ENCODE measurements at regions not wholly inside any gene's neighbourhood (a gene's known extent, or its start where the extent isn't known, plus 50 kb on each side); places are given as distances from the start of the nearest gene placed in this dataset.
"Not testable (repeated sequence)": the region's sequence is repeated elsewhere in the genome, so short reads cannot be mapped to it uniquely, and the experiment has no call there.

DNA sequence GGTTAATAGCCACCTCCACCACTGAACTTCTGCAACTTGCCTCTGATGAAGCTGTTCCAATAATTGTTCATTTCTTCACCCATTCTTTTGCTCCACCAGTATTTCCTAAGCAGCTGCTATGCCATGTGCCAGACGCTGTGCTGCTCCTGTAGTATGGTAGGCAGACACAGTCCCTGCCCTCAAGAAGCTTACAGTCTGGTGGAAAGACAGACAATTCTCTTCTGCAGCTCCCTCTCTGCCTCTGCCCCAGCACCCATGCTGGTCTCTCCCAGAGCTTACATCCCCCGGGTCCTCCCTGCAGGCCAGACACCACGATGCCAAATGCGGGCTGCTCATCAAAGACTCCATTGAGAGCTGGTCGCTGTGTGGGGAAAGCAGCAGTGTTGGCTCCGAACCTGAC is 111.6 kb upstream of the ESRRB start:
- DNase-seq (ENCODE audit: low spot score), result no peak

DNA sequence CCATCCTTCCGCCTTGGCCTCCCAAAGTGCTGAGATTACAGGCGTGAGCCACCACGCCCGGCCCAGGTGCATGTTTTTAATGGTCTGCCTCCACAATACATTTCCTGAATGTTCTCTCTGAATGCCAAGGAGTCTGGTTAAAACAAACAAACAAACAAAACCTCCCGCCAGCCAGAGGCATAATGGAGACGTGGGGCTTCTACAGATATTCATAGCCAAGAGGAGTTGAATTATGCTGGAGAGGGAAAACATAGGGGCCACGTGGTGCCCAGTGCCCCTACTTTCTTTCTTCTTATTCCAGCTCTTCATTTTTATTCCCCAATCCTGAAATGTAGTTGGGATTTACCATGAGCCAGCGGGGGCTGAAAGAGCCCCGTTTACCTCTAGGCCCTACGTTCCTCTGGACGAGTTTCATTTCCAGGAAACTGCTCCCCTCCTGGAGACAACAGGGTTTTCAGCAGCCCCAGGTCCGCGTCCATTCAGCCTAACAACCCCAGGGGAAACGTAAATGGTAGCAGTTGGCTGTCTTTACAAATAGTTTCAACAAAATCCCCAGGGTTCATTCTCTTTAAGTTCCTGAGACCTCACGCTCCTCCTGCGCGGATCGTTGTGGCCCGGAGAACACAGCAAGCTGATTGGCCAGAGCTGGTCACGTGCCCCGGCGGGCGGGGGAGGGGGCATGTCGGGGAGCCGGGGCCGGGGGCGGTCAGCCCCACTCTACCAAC is 108.5 kb upstream of the ESRRB start:
- no peak for DNase-seq (ENCODE audit: low spot score)

DNA sequence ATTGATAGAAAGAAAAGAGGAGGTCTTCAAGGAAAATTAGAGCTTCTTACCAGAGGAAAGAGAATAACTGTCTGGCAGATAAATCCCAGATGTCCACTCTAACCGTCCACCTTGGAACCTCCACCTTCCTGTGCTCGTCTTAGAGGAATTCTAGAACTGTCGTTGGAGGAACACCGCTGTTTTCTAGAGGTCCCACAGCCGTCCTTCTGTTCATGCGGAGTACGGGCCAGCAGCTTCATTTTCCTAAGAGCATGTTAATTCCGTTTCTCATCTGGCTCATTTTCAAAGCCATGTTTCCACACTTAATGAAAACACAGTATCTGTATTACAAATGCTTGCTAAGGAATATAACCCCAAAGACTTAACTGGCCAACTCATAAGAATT is 107.9 kb upstream of the ESRRB start:
- no peak for DNase-seq (ENCODE audit: low spot score)

DNA sequence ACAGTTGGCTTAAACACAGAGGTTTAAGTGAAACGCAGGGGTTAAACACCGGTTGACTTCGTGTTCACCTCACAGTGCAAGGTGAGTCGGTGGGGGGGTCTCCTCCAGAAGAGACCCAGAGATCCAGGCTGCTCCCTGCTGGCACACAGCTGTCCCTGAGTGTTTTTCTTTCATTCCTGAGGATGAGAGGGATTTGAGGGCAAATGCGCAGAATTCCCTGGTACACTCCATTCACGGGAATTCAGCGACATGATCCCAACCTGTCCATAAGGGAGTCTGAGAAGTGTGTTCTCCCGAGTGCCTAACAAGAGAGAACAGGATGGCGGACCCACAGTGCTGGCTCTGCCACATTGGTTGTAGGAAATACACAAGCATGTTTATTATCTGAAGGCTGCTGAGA is 107.2 kb upstream of the ESRRB start:
- no peak for DNase-seq (ENCODE audit: low spot score)

DNA sequence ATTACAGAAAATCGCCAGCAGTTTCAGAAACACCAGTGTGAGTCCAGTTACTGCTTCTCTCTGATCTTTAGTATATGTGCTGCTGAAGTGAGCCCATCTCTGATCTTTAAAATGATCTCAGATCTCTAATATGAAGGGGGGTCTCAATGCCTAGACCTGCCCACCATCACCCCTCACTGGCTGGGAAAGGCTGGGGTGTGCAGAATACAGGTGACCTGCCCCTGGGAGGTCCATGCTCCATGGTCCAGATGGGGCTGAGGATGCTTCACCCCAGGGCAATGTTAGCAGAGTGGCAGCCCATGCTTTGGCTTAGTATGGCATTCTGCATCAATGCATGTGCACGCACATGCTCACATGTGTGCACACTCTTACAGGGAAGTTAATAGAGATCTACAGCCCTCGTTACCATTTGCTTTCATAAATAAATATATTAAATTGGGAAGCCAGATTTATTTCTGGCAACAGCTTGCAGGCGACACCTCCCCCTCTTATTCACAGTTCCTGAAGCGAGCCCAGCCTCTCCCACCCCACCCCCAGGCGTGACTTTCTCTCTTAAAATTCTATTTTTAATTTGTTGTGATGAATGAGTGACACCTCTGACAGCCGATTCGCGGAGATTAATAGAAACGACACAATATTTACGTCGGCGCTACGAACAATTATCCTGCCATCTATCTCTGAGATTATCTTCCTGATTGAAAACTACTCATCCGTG is 104.7 kb upstream of the ESRRB start:
- DNase-seq (ENCODE audit: low spot score), result no peak

DNA sequence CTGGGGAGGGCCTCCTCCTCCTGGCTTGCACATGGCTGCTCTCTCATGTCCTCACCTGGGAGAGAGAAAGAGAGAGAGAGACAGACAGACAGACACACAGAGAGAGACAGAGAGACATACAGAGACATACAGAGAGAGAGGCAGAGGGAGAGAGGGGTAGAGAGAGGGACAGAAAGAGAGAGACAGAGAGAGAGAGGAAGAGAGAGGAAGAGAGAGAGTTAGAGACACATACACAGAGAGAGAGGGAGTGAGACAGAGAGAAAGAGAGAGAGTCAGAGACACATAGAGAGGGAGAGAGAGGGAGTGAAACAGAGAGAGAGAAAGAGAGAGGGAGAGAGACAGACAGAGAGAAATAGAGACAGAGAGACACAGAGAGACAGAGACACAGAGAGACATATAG is 103.6 kb upstream of the ESRRB start:
- DNase-seq (ENCODE audit: low spot score), result no peak

DNA sequence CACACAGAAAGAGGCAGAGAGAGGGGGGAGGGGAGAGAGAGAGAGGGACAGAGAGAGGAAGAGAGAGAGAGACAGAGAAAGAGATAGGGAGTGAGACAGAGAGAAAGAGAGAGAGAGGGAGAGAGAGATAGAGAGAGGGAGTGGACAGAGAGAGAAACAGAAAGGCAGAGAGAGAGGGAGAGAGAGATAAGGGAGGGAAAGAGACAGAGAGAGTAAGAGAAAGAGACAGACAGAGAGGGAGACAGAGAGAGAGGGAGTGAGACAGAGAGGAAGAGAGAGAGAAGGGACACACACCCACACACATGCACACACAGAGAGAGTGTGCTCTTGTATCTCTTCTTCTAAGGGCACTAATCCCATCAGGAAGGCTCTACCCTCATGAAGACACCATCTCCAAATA is 103.2 kb upstream of the ESRRB start:
- DNase-seq (ENCODE audit: low spot score), result no peak

DNA sequence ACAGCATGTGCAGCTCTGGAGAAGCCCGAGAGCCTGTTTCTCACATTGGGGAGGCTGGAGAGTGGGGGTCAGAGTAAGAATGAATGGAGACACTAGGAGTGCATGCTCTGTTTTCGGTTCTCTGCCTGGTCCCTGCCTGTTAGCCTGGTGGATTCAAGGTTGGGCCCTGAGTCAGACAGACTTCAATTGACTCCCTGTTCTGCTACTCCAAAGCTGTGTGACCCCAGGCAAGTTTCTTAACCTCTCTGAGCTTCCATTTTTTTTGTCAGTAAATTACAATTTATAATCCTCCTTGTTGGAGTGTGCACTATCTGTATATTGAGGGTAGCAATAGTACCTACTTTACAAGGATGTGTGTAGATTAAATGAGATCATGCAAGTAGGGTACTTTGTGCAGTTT is 102.6 kb upstream of the ESRRB start:
- DNase-seq (ENCODE audit: low spot score), result no peak

DNA sequence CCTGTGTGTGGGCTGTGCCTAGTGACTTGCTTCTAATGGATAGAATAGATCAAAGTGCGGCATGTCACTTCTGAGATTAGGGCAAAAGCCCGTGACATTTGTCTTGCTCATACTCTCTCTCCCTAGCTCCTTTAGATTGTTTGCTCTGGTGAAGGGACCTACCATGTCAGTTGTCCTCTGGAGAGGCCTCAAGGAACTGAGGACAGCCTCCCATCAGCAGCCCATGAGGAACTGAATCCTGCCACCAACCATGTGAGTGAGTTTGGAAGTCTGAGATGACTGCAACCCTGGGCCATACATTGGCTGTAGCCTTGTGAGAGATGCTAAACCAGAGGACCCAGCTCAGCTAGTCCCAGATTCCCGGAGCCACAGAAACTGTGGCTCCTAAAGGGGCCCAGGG is 101.6 kb upstream of the ESRRB start:
- no peak for DNase-seq (ENCODE audit: low spot score)

DNA sequence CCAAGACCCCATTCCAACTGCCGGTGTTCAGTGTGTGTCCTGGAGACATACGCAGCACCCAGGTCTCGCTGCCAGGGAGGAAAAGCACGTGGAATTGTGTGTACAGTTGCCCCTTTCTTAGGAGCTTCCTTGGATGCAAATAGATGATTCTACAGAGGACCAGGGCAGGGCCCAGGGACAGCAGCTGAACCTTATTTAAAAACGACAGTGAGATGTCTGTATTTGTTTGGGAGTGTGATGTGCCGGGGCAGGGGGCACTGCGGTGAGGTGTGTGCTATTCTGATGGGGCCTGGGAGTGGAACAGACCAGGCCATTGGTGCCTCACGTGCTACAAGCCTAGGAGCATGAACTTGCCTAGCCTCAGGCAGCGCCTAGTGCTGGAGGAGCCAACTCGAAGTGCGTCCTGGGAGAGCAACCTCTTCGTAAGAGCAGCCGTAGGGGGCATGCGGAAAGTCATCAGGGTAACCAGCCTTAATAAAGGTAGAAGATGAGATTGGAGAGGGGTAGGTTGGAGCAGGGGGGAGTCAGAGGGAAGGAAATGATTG is 98.3 kb upstream of the ESRRB start:
- DNase-seq (ENCODE audit: low spot score), result no peak

DNA sequence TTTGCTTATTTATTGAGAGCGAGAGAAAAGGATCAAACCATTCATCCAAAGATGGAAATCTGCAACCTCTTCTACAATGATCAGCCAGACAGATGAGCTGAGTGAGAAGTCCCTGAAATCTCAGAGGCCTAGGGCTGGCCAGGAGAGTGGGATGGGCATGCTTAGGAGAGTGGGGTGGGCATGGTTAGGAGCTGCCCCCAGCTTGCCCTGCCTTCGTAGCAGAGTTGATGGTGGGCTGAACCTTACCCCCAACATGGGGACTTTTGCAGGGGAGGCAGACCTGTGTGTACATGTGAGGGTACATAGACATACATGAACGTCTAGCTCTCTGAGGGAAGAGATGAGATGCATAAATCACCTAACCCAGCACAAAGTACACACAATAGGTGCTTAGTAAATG is 95.7 kb upstream of the ESRRB start:
- DNase-seq (ENCODE audit: low spot score), result no peak

DNA sequence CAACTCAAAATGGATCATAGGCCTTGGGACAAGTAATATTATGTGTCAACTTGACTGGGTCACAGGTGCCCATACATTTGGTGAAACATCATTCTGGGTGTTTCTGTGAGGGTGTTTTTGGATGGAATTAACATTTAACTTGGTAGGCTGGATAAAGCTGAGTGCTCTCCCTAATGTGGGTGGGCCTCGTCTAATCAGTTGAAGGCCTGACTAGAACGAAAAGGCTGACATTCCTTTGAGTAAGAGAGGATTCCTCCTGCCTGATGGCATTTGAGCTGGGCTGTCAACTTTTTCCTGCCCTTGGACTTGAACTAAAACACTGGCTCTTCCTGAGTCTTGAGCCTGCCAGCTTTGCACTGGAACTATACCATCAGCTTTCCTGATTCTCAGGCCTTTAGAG is 93.4 kb upstream of the ESRRB start:
- DNase-seq (ENCODE audit: low spot score), result no peak

DNA sequence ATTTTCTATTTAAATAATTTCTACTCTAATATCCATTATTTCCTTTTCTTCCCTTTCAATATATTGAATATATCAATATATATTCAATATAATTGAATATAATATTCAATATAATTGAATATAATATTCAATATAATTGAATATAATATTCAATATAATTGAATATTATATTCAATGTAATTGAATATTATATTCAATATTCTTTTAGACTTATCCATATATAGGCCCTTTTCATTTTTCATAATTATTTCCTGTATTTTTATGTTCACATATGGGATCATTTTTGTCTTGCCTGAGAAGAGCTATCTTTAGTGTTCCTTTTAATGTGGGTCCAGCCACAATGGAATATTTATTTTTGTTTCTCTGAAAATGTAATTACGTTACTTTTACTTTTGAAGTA is 88.9 kb upstream of the ESRRB start:
- DNase-seq (ENCODE audit: low spot score), result no peak

DNA sequence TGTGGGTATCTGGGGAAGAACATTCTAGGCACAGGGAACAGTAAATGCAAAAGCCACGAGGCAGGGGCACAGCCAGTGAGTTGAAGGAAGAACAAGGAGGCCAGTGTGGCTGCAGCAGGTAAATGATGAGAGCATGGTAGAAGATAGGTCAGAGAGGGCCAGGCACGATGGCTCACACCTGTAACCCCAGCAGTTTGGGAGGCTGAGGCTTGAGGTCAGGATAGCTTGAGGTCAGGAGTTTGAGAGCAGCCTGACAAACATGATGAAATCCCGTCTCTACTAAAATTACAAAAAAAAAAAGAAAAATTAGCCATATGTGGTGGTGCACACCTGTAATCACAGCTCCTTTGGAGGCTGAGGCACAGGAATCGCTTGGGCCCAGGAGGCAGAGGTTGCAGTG is 86.7 kb upstream of the ESRRB start:
- no peak for DNase-seq (ENCODE audit: low spot score)

DNA sequence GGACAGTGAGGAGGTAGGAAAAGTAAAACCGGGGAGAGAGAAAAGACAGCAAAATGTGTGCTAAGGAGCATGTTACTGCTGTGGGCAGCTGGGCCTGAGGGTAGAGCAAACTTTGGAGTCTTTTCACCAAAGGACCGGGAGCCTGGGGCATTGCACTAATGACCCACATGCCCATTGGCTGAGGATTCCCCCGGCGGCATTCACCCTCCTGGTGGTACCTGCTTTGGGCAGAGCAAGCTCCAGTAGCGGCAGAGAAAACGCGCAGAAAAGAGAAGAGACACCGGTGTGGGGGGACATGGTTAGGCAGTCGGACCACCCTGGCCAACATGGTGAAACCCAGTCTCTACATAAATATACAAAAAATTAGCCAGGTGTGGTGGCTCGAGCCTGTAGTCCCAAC is 83.4 kb upstream of the ESRRB start:
- DNase-seq (ENCODE audit: low spot score), result no peak

DNA sequence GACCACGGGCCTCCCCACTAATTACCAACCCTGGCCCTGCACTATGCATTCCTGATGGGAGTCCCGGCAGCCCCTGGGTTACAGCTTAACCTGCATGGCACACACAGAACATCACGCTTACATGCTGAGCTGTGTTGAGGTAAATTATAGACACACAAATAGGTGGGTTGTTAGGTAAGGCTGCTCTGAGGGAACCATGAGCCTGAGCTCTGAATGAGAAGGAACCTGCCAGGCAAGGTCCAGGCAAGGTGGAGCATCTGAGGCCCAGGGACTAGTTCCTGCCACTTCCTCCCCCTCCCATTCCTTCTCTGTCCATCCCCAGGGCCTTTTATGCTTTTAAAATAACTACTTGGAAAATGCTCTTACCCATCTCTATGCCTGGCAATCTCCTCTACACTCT is 82.7 kb upstream of the ESRRB start:
- DNase-seq (ENCODE audit: low spot score), result no peak

DNA sequence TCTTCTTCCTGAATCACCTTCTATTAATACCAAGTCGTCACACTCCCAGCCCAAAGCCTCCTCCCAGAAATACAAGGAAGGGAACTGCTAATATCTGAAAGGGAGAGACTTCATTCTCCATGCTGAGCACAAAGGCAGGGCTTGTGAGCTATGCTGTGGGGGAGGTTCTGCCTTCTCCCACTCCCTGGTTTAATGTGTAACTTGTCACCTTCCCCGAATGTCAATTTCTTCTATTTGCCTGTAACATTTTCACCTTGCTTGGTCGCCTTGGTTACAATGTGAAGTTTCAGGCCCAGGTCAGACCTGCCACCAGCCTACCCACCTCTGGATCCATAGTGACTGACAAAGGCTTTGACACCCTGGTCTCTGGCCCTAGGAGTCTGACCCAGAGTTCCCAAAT is 82.0 kb upstream of the ESRRB start:
- DNase-seq (ENCODE audit: low spot score), result no peak

DNA sequence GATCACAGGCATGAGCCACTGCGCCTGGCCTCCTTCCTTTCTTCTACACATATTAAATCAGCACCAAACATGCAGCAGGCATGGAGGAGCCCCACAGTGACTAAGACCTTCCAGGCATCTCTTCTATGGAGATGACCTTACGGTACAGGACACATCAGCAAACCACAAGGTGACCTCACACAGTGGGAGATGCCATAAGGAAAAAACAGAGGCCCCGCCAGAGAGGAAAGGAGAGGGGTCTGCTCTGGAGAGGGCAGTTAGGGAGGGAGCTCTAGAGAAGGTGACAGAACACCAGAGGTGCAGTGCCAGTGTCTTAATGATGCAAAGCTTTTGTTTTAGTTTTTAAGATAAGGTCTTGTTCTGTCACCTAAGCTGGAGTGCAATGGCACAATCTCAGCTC is 81.1 kb upstream of the ESRRB start:
- DNase-seq (ENCODE audit: low spot score), result no peak

DNA sequence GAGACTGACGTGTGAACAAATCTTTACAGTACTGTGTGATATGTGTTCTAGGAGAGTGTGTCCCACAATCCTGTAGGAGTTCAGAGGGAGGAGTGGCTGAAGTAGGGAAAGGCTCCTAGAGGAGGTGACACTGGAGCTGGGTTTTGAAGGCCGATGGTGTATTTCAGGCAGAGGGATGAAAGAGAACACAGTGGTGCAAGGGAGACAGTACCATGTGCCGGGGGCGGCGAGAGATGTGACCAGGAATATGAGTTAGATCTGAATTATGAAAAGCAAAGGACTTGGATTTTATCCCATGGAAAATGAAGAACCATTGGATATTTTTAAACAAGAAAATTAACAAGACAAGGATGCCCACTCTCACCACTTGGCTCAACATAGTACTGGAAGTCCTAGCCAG is 77.0 kb upstream of the ESRRB start:
- no peak for DNase-seq (ENCODE audit: low spot score)

DNA sequence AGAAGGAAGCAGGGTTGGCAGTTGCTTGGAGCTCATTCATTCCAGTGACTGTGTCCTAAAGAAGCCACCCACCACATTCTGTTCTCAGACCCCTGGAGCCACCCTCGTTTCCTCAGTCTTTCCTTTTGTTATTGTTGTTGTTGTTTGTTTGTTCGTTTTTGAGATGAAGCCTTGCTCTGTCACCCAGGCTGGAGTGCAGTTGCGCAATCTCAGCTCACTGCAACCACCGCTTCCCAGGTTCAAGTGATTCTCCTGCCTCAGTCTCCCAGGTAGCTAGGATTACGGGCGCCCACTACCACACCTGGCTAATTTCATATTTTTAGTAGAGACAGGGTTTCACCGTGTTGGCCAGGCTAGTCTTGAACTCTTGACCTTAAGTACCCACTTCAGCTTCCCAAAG is 72.7 kb upstream of the ESRRB start:
- DNase-seq (ENCODE audit: low spot score), result not testable (repeated sequence)

DNA sequence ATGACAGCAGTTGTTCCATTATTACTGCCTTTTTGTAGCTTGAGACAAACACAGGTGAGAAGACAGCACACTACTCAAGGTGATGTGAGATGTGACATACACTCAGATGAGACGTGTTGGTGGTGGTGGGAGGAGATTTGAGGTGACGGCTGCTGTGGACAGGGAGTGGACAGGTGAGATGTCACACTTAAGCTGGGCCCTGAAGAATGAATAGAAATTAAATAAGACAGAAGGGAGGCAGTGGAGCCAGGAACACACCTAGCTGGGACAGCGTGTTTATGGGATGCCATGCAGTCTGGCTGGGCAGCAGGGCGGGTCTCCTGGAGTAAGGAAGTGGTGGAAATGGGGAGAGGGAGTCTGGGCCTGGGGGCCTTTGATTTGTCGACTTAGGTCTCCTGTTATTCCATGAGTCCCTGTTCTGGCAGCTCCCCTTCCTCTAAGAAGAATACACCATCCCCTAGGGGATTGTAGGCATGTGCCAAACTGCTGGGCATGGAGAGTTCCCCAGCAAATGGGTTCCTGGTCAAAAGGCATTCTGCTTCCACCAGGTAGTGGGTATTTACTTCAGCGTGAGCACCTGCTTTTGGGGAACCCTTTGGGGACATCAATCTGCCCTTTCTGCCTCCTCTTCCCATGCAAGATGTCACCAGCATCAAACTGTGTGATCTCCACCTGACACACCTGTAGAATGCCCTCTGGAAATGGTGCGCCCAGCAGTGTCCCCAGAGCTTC is 71.2 kb upstream of the ESRRB start:
- DNase-seq (ENCODE audit: low spot score), result no peak

DNA sequence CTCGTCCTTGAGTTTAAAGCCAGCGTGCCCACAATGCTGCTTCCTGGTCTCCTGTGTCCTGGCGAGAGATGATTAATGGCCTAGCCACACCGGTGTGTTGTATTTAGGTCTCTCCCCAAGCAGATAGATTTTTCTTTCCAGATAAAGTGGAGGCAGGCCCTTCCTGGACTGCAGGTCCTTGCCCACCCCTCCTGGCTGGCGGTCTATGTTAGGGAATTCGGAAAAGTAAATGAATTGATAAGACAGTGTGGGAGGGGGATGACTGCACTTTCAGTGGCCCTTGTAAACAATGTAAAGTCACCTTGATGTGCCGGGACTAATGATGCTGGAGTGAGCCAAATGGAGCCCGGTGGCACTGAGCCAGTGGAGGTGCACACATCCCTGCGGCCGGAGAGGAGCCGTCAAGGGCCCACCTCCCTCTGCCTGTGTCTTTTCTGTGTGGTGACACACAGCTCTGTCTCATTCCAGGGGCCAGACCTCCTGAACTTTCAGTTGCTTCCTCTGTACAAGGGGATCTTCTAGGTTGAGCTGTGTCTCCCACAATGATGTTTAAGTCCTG is 70.6 kb upstream of the ESRRB start:
- no peak for DNase-seq (ENCODE audit: low spot score)
